Endodermal cell (in vitro differentiated cells): ENCODE measurements at regions not wholly inside any gene's neighbourhood (a gene's known extent, or its start where the extent isn't known, plus 50 kb on each side); places are given as distances from the start of the nearest gene placed in this dataset.

Experiments used
- DNase-seq: peaks from one replicate; pipeline ENCODE4 v3.0.0-alpha.2; 2017
- H3K27ac ChIP-seq: 2 replicates; pipeline ENCODE4 v1.5.1; 2013; ENCODE audit warnings: mild to moderate bottlenecking, low read depth, low read length, moderate library complexity
- H3K27me3 ChIP-seq: 2 replicates; pipeline ENCODE4 v1.6.1; 2013; ENCODE audit warnings: mild to moderate bottlenecking, low read length, moderate library complexity; ENCODE audit not compliant: insufficient read depth, control insufficient read depth, poor library complexity, severe bottlenecking
- H3K36me3 ChIP-seq: 2 replicates; pipeline ENCODE4 v1.7.0; 2013; ENCODE audit warnings: mild to moderate bottlenecking, low read length, moderate library complexity; ENCODE audit not compliant: control insufficient read depth, insufficient read depth
- H3K4me1 ChIP-seq: one replicate; pipeline ENCODE4 v1.7.0; 2013; ENCODE audit warnings: low read length; ENCODE audit not compliant: control insufficient read depth, insufficient read depth
- H3K4me3 ChIP-seq: 2 replicates; pipeline ENCODE4 v1.5.1; 2013; ENCODE audit warnings: mild to moderate bottlenecking, low read length, moderate library complexity
- H3K9ac ChIP-seq: 2 replicates; pipeline ENCODE4 v1.6.1; 2013; ENCODE audit warnings: mild to moderate bottlenecking, low read length, moderate library complexity; ENCODE audit not compliant: poor library complexity, severe bottlenecking; ENCODE audit errors: extremely low read depth
- H3K9me3 ChIP-seq: 2 replicates; pipeline ENCODE4 v1.6.1; 2013; ENCODE audit warnings: mild to moderate bottlenecking, low read length, moderate library complexity; ENCODE audit not compliant: control insufficient read depth
- H3K27ac Mint-ChIP-seq: 2 replicates; pipeline ENCODE4 v1.8.0; 2020; ENCODE audit warnings: mixed read lengths
- H3K27me3 Mint-ChIP-seq: 2 replicates; pipeline ENCODE4 v1.8.0; 2021; ENCODE audit warnings: mild to moderate bottlenecking, mixed read lengths; ENCODE audit not compliant: insufficient read depth
- H3K36me3 Mint-ChIP-seq: 2 replicates; pipeline ENCODE4 v1.8.0; 2020; ENCODE audit warnings: low read depth, mixed read lengths
- H3K4me1 Mint-ChIP-seq: 2 replicates; pipeline ENCODE4 v1.8.0; 2020; ENCODE audit warnings: mixed read lengths
- H3K4me3 Mint-ChIP-seq: 2 replicates; pipeline ENCODE4 v1.8.0; 2020; ENCODE audit warnings: mild to moderate bottlenecking, moderate library complexity, mixed read lengths
- H3K9me3 Mint-ChIP-seq: 2 replicates; pipeline ENCODE4 v1.8.0; 2020; ENCODE audit warnings: mild to moderate bottlenecking, mixed read lengths
- CTCF ChIP-seq: fragments of 200-600 bp; sonication (generic); conservative IDR thresholded peaks from 2 replicates; pipeline ENCODE4 v1.5.0; 2021; ENCODE audit warnings: antibody characterized with exemption, mild to moderate bottlenecking
- WGBS, 2 experiments: methylation state at CpG; one replicate each; pipeline versions ENCODE4 v1.1.5 to v1.1.7; 2013; ENCODE audit warnings: missing lambda C conversion rate in 2 of 2, mixed read lengths in 1 of 2; ENCODE audit not compliant: insufficient coverage in 1 of 2, insufficient read length in 1 of 2; 5-methylcytosine and 5-hydroxymethylcytosine counted together

GRCh38 chr3:78434801-78435200 is 1333.0 kb downstream of the ROBO1 start:
- H3K4me3 ChIP-seq: no peak overlapping the region
- H3K27me3 ChIP-seq: no peaks in the 10 kb centered on the region
- TF ChIP-seq CTCF: no peak
- H3K9me3 Mint-ChIP-seq: peaks cover 3% of the 10 kb centered on the region
- H3K9me3 ChIP-seq: peaks cover 6% of the 10 kb centered on the region
- H3K27ac Mint-ChIP-seq: no peak overlapping the region
- H3K4me3 Mint-ChIP-seq: no peak overlapping the region
- H3K36me3 ChIP-seq: no peaks in the 10 kb centered on the region
- no peaks in the 10 kb centered on the region for H3K36me3 Mint-ChIP-seq
- no peaks in the 10 kb centered on the region for H3K27me3 Mint-ChIP-seq
- no peak overlapping the region for H3K27ac ChIP-seq
- 95 to 100% methylated on average over 2 to 3 of the region's 3 CpGs for WGBS, 2 experiments
- H3K9ac ChIP-seq: no peak overlapping the region
- no peaks in the 10 kb centered on the region for H3K4me1 ChIP-seq
- no peak for DNase-seq
- H3K4me1 Mint-ChIP-seq: no peaks in the 10 kb centered on the region

- no peaks in the 10 kb centered on the region for H3K36me3 ChIP-seq
- Mint-ChIP-seq H3K9me3 (no peaks in the 10 kb centered on the region), H3K27me3 (no peaks in the 10 kb centered on the region), H3K27ac (no peak overlapping the region), H3K4me1 (no peaks in the 10 kb centered on the region), H3K36me3 (no peaks in the 10 kb centered on the region), H3K4me3 (no peak overlapping the region)
- WGBS, 2 experiments: 91 to 100% methylated on average over 1 of the region's 1 CpG
- H3K9me3 ChIP-seq: no peaks in the 10 kb centered on the region
- no peak for DNase-seq
- H3K27ac ChIP-seq: no peak overlapping the region
- no peak overlapping the region for H3K4me3 ChIP-seq
- H3K27me3 ChIP-seq: no peaks in the 10 kb centered on the region
- no peaks in the 10 kb centered on the region for H3K4me1 ChIP-seq
- no peak overlapping the region for H3K9ac ChIP-seq
- no peak for TF ChIP-seq CTCF
Measured at GRCh38 chr3:78455166-78455565, 1312.6 kb downstream of the ROBO1 start.

GRCh38 chr3:78455712-78456433 is 1311.9 kb downstream of the ROBO1 start:
- Histone ChIP-seq H3K4me1 (no peaks in the 10 kb centered on the region), H3K4me3 (no peak overlapping the region), H3K9ac (no peak overlapping the region), H3K36me3 (no peaks in the 10 kb centered on the region), H3K27ac (no peak overlapping the region), H3K9me3 (no peaks in the 10 kb centered on the region), H3K27me3 (no peaks in the 10 kb centered on the region)
- Mint-ChIP-seq H3K4me3 (no peak overlapping the region), H3K9me3 (no peaks in the 10 kb centered on the region), H3K36me3 (no peaks in the 10 kb centered on the region), H3K4me1 (no peaks in the 10 kb centered on the region), H3K27me3 (no peaks in the 10 kb centered on the region), H3K27ac (no peak overlapping the region)
- TF ChIP-seq CTCF: no peak
- no peak for DNase-seq
- 79 to 98% methylated on average over 2 of the region's 2 CpGs for WGBS, 2 experiments
